ENCODE measurements at regions not wholly inside any gene's neighbourhood (a gene's known extent, or its start where the extent isn't known, plus 50 kb on each side); places are given as distances from the start of the nearest gene placed in this dataset.

GRCh38 chr13:74987124-74987690 is 494.8 kb downstream of the TBC1D4 start:
- no peak overlapping the region for H3K4me3 ChIP-seq (ENCODE audit: low read depth, low read length)
- DNase-seq (ENCODE audit: low read depth) = no peak

GRCh38 chr13:74986609-74987008 is 495.4 kb downstream of the TBC1D4 start:
- DNase-seq (ENCODE audit: low read depth) = no peak
- no peak overlapping the region for H3K4me3 ChIP-seq (ENCODE audit: low read depth, low read length)

- H3K4me3 ChIP-seq (ENCODE audit: low read depth, low read length) = no peak overlapping the region
- no peak for DNase-seq (ENCODE audit: low read depth)
Observed at GRCh38 chr13:74979703-74980102, 502.3 kb downstream of the TBC1D4 start.

- H3K4me3 ChIP-seq (ENCODE audit: low read depth, low read length) = no peak overlapping the region
- DNase-seq (ENCODE audit: low read depth) = no peak
Observed at GRCh38 chr13:74978591-74978990, 503.4 kb downstream of the TBC1D4 start.

GRCh38 chr13:74977498-74977897 is 504.5 kb downstream of the TBC1D4 start:
- no peak overlapping the region for H3K4me3 ChIP-seq (ENCODE audit: low read depth, low read length)
- DNase-seq (ENCODE audit: low read depth) = no peak

GRCh38 chr13:74975111-74975510 is 506.9 kb downstream of the TBC1D4 start:
- no peak overlapping the region for H3K4me3 ChIP-seq (ENCODE audit: low read depth, low read length)
- no peak for DNase-seq (ENCODE audit: low read depth)

- DNase-seq (ENCODE audit: low read depth) = no peak
- no peak overlapping the region for H3K4me3 ChIP-seq (ENCODE audit: low read depth, low read length)
Observed at GRCh38 chr13:74973935-74974879, 507.8 kb downstream of the TBC1D4 start.

- DNase-seq (ENCODE audit: low read depth) = no peak
- H3K4me3 ChIP-seq (ENCODE audit: low read depth, low read length) = no peak overlapping the region
Observed at GRCh38 chr13:74969419-74969818, 512.5 kb downstream of the TBC1D4 start.

GRCh38 chr13:74966814-74967424 is 515.0 kb downstream of the TBC1D4 start:
- no peak overlapping the region for H3K4me3 ChIP-seq (ENCODE audit: low read depth, low read length)
- DNase-seq (ENCODE audit: low read depth) = no peak

- no peak overlapping the region for H3K4me3 ChIP-seq (ENCODE audit: low read depth, low read length)
- DNase-seq (ENCODE audit: low read depth) = no peak
Observed at GRCh38 chr13:74966275-74966674, 515.7 kb downstream of the TBC1D4 start.

GRCh38 chr13:74945637-74946036 is 536.3 kb downstream of the TBC1D4 start:
- DNase-seq (ENCODE audit: low read depth) = no peak
- H3K4me3 ChIP-seq (ENCODE audit: low read depth, low read length) = no peak overlapping the region

GRCh38 chr13:74931698-74932433 is 550.1 kb downstream of the TBC1D4 start:
- DNase-seq (ENCODE audit: low read depth) = no peak
- no peak overlapping the region for H3K4me3 ChIP-seq (ENCODE audit: low read depth, low read length)

GRCh38 chr13:74930402-74931165 is 551.4 kb downstream of the TBC1D4 start:
- H3K4me3 ChIP-seq (ENCODE audit: low read depth, low read length) = no peak overlapping the region
- peak; percentile 67 for DNase-seq (ENCODE audit: low read depth)

- no peak for DNase-seq (ENCODE audit: low read depth)
- H3K4me3 ChIP-seq (ENCODE audit: low read depth, low read length) = no peak overlapping the region
Observed at GRCh38 chr13:74929436-74929835, 552.5 kb downstream of the TBC1D4 start.

- H3K4me3 ChIP-seq (ENCODE audit: low read depth, low read length) = no peak overlapping the region
- no peak for DNase-seq (ENCODE audit: low read depth)
Observed at GRCh38 chr13:74927823-74928222, 554.1 kb downstream of the TBC1D4 start.

- DNase-seq (ENCODE audit: low read depth) = no peak
- no peak overlapping the region for H3K4me3 ChIP-seq (ENCODE audit: low read depth, low read length)
Observed at GRCh38 chr13:74922963-74923362, 559.0 kb downstream of the TBC1D4 start.

- DNase-seq (ENCODE audit: low read depth) = no peak
- H3K4me3 ChIP-seq (ENCODE audit: low read depth, low read length) = no peak overlapping the region
Observed at GRCh38 chr13:74921326-74921725, 560.6 kb downstream of the TBC1D4 start.

- DNase-seq (ENCODE audit: low read depth) = no peak
- H3K4me3 ChIP-seq (ENCODE audit: low read depth, low read length) = no peak overlapping the region
Observed at GRCh38 chr13:74920920-74921319, 561.0 kb downstream of the TBC1D4 start.

GRCh38 chr13:74920361-74920760 is 561.6 kb downstream of the TBC1D4 start:
- H3K4me3 ChIP-seq (ENCODE audit: low read depth, low read length) = no peak overlapping the region
- DNase-seq (ENCODE audit: low read depth) = no peak

Measured in skeletal muscle cell (primary cell).